ENCODE measurements at regions not wholly inside any gene's neighbourhood (a gene's known extent, or its start where the extent isn't known, plus 50 kb on each side); places are given as distances from the start of the nearest gene placed in this dataset.

GRCh38 chr3:18743761-18744160 is 318.6 kb upstream of the SATB1 start:
- H2AFZ ChIP-seq (ENCODE audit: insufficient read depth, low read depth, low read length, poor library complexity, severe bottlenecking) = no peak overlapping the region
- no peak overlapping the region for H3K4me2 ChIP-seq (replicated peaks; ENCODE audit: extremely low read depth, low read length, poor library complexity, severe bottlenecking)
- no peak overlapping the region for H3K4me3 Mint-ChIP-seq
- H3K9me3 ChIP-seq (replicated peaks in 1 of 2; ENCODE audit: control insufficient read depth in 1 of 2, insufficient read depth in 1 of 2, low read length in 2 of 2) = no peaks in the 10 kb centered on the region
- H3K4me3 ChIP-seq (replicated peaks in 1 of 3; ENCODE audit: low read depth in 2 of 3, low read length in 3 of 3) = no peak overlapping the region
- TF ChIP-seq, protein P1, sequence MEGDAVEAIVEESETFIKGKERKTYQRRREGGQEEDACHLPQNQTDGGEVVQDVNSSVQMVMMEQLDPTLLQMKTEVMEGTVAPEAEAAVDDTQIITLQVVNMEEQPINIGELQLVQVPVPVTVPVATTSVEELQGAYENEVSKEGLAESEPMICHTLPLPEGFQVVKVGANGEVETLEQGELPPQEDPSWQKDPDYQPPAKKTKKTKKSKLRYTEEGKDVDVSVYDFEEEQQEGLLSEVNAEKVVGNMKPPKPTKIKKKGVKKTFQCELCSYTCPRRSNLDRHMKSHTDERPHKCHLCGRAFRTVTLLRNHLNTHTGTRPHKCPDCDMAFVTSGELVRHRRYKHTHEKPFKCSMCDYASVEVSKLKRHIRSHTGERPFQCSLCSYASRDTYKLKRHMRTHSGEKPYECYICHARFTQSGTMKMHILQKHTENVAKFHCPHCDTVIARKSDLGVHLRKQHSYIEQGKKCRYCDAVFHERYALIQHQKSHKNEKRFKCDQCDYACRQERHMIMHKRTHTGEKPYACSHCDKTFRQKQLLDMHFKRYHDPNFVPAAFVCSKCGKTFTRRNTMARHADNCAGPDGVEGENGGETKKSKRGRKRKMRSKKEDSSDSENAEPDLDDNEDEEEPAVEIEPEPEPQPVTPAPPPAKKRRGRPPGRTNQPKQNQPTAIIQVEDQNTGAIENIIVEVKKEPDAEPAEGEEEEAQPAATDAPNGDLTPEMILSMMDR (IDR thresholded peaks at IDR 0.05) = no peak
- DNase-seq = no peak
- no peaks in the 10 kb centered on the region for H3K9me3 Mint-ChIP-seq
- H3K9ac ChIP-seq (ENCODE audit: insufficient read depth, low read length, poor library complexity, severe bottlenecking) = no peak overlapping the region
- peaks cover 74% of the 10 kb centered on the region for H3K4me1 Mint-ChIP-seq
- no peaks in the 10 kb centered on the region for H3K79me2 ChIP-seq (ENCODE audit: insufficient read depth, low read length)
- H3K27ac Mint-ChIP-seq = peak overlapping the region in 1 of 7 donors; percentile 21
- peaks cover 4 to 7% of the 10 kb centered on the region in 2 donors for H3K36me3 Mint-ChIP-seq
- H3K36me3 ChIP-seq (replicated peaks in 1 of 2; ENCODE audit: control insufficient read depth in 1 of 2, insufficient read depth in 2 of 2, low read length in 2 of 2) = no peaks in the 10 kb centered on the region
- no peaks in the 10 kb centered on the region for H3K27me3 ChIP-seq (ENCODE audit: control insufficient read depth in 2 of 2, insufficient read depth in 2 of 2, low read length in 2 of 2)
- H3K4me1 ChIP-seq (ENCODE audit: control insufficient read depth in 1 of 2, insufficient read depth in 2 of 2, low read length in 2 of 2) = peaks cover 44 to 70% of the 10 kb centered on the region in 2 donors
- intact Hi-C loops (cut with micrococcal nuclease) = loop anchor here in 1 of 2 donors (10.0 kb wide), 1 partner anchor 299 kb away; no protein-coding TSS in a partner anchor
- H4K20me1 ChIP-seq (ENCODE audit: insufficient read depth, low read length) = no peaks in the 10 kb centered on the region
- no CpG with 5 or more reads among the region's 2 CpGs for WGBS (ENCODE audit: insufficient coverage)
- H3K27me3 Mint-ChIP-seq (ENCODE audit: low read depth in 3 of 3) = peaks cover 0 to 4% (median 2%) of the 10 kb centered on the region in 3 donors
- no peak overlapping the region for H3K27ac ChIP-seq (ENCODE audit: low read depth in 1 of 2, low read length in 2 of 2)

- H3K9me3 ChIP-seq (replicated peaks in 1 of 2; ENCODE audit: control insufficient read depth in 1 of 2, insufficient read depth in 1 of 2, low read length in 2 of 2) = no peaks in the 10 kb centered on the region
- peak; percentile 72 to 83 (median 81) for DNase-seq
These were observed 315.8 kb upstream of the SATB1 start for GRCh38 chr3:18740631-18741583.

More at GRCh38 chr3:18740631-18741583, 315.8 kb upstream of the SATB1 start:
- H3K79me2 ChIP-seq (ENCODE audit: insufficient read depth, low read length) = no peaks in the 10 kb centered on the region
- H3K27me3 ChIP-seq (ENCODE audit: control insufficient read depth in 2 of 2, insufficient read depth in 2 of 2, low read length in 2 of 2) = no peaks in the 10 kb centered on the region
- peak overlapping the region in 1 of 2 donors; percentile 56 for H3K27ac ChIP-seq (ENCODE audit: low read depth in 1 of 2, low read length in 2 of 2)
- peak overlapping the region in 2 of 3 experiments; percentile 13 to 42 for H3K4me3 ChIP-seq (replicated peaks in 1 of 3; ENCODE audit: low read depth in 2 of 3, low read length in 3 of 3)
- peaks cover 4 to 7% of the 10 kb centered on the region in 2 donors for H3K36me3 Mint-ChIP-seq
- TF ChIP-seq, protein P1 (IDR thresholded peaks at IDR 0.05) = no peak
- peaks cover 59% of the 10 kb centered on the region for H3K4me1 Mint-ChIP-seq
- peaks cover 26 to 51% of the 10 kb centered on the region in 2 donors for H3K4me1 ChIP-seq (ENCODE audit: control insufficient read depth in 1 of 2, insufficient read depth in 2 of 2, low read length in 2 of 2)
- peaks cover 0 to 4% (median 4%) of the 10 kb centered on the region in 3 donors for H3K27me3 Mint-ChIP-seq (ENCODE audit: low read depth in 3 of 3)
- 71% methylated on average over 3 of the region's 12 CpGs for WGBS (ENCODE audit: insufficient coverage)
- H3K4me3 Mint-ChIP-seq = peak overlapping the region; percentile 44 to 89
- H3K27ac Mint-ChIP-seq = peak overlapping the region; percentile 83 to 93 (median 92)
- peak overlapping the region; percentile 57 for H3K4me2 ChIP-seq (replicated peaks; ENCODE audit: extremely low read depth, low read length, poor library complexity, severe bottlenecking)
- intact Hi-C loops (cut with micrococcal nuclease) = loop anchor here in 1 of 2 donors (10.0 kb wide), 1 partner anchor 296 kb away; no protein-coding TSS in a partner anchor
- no peak overlapping the region for H2AFZ ChIP-seq (ENCODE audit: insufficient read depth, low read depth, low read length, poor library complexity, severe bottlenecking)
- no peaks in the 10 kb centered on the region for H3K36me3 ChIP-seq (replicated peaks in 1 of 2; ENCODE audit: control insufficient read depth in 1 of 2, insufficient read depth in 2 of 2, low read length in 2 of 2)
- H4K20me1 ChIP-seq (ENCODE audit: insufficient read depth, low read length) = no peaks in the 10 kb centered on the region
- H3K9me3 Mint-ChIP-seq = no peaks in the 10 kb centered on the region
- no peak overlapping the region for H3K9ac ChIP-seq (ENCODE audit: insufficient read depth, low read length, poor library complexity, severe bottlenecking)
